WERI-Rb-1 (cell line): ENCODE measurements at regions not wholly inside any gene's neighbourhood (a gene's known extent, or its start where the extent isn't known, plus 50 kb on each side); places are given as distances from the start of the nearest gene placed in this dataset.

ENCODE experiments used
- DNase-seq: peaks from one replicate; pipeline ENCODE4 v3.0.0-alpha.2; 2020
- H3K27ac ChIP-seq: fragments of 250-450 bp; sonication (Bioruptor Pico); 2 replicates; pipeline ENCODE4 v1.5.1; 2020; ENCODE audit warnings: mild to moderate bottlenecking, moderate library complexity
- H3K27me3 ChIP-seq: fragments of 250-450 bp; sonication (Bioruptor Pico); 2 replicates; pipeline ENCODE4 v1.5.1; 2021; ENCODE audit warnings: mild to moderate bottlenecking, low read depth, moderate library complexity; ENCODE audit not compliant: insufficient read depth, severe bottlenecking
- H3K36me3 ChIP-seq: fragments of 250-450 bp; sonication (Bioruptor Pico); 2 replicates; pipeline ENCODE4 v1.5.1; 2020; ENCODE audit warnings: mild to moderate bottlenecking, moderate library complexity
- H3K4me3 ChIP-seq: 2 replicates; pipeline ENCODE4 v1.5.1; 2011; ENCODE audit warnings: low read depth, mild to moderate bottlenecking, control low read depth, low read length
- H3K9me3 ChIP-seq: fragments of 250-450 bp; sonication (Bioruptor Pico); 2 replicates; pipeline ENCODE4 v1.5.1; 2021; ENCODE audit warnings: mild to moderate bottlenecking, moderate library complexity; ENCODE audit not compliant: severe bottlenecking
- TF ChIP-seq, protein P1 (sequence below): IDR thresholded peaks from 2 replicates; pipeline ENCODE4 v1.5.1; 2011; ENCODE audit warnings: low read depth, mild to moderate bottlenecking, control low read depth, inconsistent platforms, low read length

DNA sequence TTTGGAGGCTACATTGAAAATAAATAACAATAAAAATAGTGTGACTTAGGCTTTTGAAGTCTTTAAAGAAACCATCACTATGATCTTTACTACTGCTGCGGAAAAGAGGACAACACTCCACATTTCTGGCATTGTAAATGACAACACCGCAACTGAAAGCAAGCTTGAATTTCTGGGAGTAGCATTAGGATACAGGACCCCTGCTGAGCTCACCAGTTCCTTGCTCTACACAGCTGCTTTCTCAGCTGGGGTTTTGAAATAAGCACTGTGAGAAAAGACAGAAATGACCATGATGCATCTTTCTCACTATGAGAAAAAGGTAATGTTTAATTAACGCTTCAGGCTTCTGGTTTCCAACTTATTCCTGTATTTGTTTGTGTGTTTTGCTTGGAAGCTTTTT, 168.0 kb downstream of the TAF11L14 start:
- no peaks in the 10 kb centered on the region for H3K36me3 ChIP-seq
- H3K9me3 ChIP-seq: no peaks in the 10 kb centered on the region
- H3K27me3 ChIP-seq: no peaks in the 10 kb centered on the region
- TF ChIP-seq, protein P1, sequence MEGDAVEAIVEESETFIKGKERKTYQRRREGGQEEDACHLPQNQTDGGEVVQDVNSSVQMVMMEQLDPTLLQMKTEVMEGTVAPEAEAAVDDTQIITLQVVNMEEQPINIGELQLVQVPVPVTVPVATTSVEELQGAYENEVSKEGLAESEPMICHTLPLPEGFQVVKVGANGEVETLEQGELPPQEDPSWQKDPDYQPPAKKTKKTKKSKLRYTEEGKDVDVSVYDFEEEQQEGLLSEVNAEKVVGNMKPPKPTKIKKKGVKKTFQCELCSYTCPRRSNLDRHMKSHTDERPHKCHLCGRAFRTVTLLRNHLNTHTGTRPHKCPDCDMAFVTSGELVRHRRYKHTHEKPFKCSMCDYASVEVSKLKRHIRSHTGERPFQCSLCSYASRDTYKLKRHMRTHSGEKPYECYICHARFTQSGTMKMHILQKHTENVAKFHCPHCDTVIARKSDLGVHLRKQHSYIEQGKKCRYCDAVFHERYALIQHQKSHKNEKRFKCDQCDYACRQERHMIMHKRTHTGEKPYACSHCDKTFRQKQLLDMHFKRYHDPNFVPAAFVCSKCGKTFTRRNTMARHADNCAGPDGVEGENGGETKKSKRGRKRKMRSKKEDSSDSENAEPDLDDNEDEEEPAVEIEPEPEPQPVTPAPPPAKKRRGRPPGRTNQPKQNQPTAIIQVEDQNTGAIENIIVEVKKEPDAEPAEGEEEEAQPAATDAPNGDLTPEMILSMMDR: no peak
- H3K4me3 ChIP-seq: no peak overlapping the region
- no peak overlapping the region for H3K27ac ChIP-seq
- DNase-seq: no peak

DNA sequence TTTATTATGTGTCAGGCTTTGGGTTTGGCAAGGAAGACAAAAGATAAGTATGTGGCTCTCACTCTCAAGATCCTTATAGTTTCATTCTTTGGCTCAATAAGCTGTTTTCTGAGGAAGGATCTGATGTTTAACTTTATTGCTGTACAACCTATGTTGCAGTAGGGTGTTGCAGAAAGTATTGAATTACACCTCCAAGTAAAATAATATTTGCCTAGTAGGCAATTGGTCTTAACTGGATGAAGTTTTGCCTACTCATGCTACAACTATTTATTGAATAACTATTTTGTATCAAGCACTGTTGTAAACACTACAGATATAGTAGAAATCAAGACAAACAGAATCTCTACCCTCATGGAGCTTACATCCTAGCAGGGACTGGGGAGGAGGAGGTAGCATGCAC, 169.7 kb downstream of the TAF11L14 start:
- TF ChIP-seq, protein P1: no peak
- Histone ChIP-seq H3K9me3 (no peaks in the 10 kb centered on the region), H3K4me3 (no peak overlapping the region)

DNA sequence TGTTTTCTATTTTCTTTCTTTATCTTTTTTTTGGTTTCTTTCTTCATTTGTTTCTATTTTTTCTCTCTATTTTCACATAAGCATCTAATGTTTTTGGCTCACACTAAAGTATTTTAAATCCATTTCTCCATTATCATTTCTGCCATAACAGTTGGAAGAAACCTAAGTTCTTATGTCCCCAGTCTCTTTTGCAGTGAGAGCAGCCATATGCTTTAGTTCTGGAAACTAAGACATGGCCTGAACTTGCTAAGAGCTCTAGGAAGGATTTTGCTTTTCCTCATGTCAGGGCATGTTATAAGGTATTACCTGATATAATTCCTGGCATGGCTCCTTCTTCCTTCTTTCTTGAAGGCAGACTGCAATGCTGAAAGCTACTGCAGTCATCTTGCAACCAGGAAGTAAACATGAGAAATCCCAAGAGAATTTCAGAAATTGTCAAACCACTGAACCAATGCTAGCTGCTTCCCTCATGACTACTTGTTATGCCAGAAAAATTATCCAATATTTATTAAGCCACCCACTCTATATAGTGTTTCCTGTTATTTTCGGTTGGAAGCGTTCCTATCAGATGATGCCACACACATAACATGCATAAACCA, 171.1 kb downstream of the TAF11L14 start:
- Histone ChIP-seq H3K27ac (no peak overlapping the region), H3K4me3 (no peak overlapping the region), H3K27me3 (no peaks in the 10 kb centered on the region), H3K36me3 (no peaks in the 10 kb centered on the region), H3K9me3 (no peaks in the 10 kb centered on the region)
- TF ChIP-seq, protein P1: no peak
- no peak for DNase-seq

More for the DNA sequence above, 169.7 kb downstream of the TAF11L14 start:
- Histone ChIP-seq H3K27me3 (no peaks in the 10 kb centered on the region), H3K36me3 (no peaks in the 10 kb centered on the region), H3K27ac (no peak overlapping the region)
- no peak for DNase-seq

DNA sequence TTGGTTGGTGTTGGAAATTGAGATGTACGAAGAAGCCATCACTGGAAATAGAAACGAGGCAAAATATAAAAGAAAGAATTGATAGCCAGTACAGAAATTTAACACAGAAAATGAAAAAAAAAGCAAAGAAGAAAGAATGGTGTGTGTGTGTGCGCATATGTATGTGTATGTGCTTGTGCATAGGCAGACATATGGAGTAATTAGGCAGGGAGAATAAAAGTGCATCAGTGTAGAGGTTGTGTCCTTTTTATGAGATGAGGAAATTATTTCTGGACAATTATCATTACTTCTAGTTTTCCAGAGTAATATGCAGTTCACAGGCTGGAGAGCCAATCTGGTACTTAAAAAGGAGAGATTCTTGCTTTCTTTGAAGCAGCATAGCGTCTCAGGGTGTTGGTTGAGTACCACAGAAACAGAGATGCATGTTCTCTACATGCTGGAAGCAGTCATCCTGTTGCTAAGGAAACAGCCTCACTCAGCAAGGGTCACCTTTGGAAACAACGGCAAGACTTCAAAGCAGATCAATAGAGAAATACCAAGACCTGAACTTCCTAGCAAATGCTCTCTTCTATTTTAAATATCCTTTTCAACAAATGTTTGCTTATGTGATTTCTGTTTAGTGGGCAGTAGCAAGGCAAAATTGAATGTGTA, 172.7 kb downstream of the TAF11L14 start:
- Histone ChIP-seq H3K36me3 (no peaks in the 10 kb centered on the region), H3K4me3 (no peak overlapping the region), H3K27ac (no peak overlapping the region), H3K9me3 (no peaks in the 10 kb centered on the region), H3K27me3 (no peaks in the 10 kb centered on the region)
- DNase-seq: no peak
- TF ChIP-seq, protein P1: no peak

DNA sequence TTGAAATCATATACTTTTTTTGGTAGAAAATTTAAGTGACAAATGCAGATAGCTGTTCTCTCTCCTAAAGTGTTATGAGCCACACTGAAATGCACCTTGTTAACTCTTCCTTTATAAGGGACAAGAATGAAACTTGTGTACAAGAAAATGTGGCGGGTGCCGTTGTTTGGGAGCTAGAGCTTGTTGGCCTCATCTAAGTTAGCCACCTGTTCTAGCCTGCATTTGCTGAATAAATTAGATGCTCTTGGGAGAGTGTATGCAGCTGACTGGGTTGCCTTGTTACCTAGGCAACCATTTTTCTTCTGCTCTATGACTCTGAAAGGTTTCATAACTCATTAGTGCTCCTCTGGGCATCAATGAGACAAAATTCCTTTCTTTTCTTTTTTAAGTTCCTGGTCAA, 174.3 kb downstream of the TAF11L14 start:
- Histone ChIP-seq H3K27ac (no peak overlapping the region), H3K9me3 (no peaks in the 10 kb centered on the region), H3K36me3 (no peaks in the 10 kb centered on the region), H3K4me3 (no peak overlapping the region), H3K27me3 (no peaks in the 10 kb centered on the region)
- DNase-seq: no peak
- TF ChIP-seq, protein P1: no peak

DNA sequence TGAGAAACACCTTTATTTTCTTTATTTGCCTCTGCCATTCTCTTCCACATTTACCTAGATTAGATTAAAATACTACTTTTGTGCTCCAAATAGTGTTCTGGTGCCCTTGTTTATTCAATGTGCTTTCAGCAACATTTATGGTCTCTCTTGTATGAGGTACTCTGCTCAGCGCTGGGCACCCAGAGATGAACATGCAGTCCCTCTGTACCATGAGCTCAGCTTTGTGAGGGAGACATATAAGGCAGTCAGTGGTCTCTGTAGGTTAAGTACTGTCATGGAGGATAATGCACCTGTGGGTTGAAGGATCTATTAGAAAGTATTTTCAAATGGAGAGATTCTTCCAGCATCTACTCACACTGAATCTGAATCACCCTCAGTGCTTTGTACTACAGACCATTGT, 176.5 kb downstream of the TAF11L14 start:
- Histone ChIP-seq H3K27me3 (no peaks in the 10 kb centered on the region), H3K9me3 (no peaks in the 10 kb centered on the region), H3K36me3 (no peaks in the 10 kb centered on the region), H3K4me3 (no peak overlapping the region), H3K27ac (no peak overlapping the region)
- TF ChIP-seq, protein P1: no peak
- DNase-seq: no peak
